ENCODE measurements at regions not wholly inside any gene's neighbourhood (a gene's known extent, or its start where the extent isn't known, plus 50 kb on each side); places are given as distances from the start of the nearest gene placed in this dataset.

- in situ Hi-C loops (cut with MboI; ENCODE audit: low sequenced_read_pairs, unreplicated experiment), result no loop called here
- TF ChIP-seq CTCF (IDR thresholded peaks at IDR 0.05; ENCODE audit: borderline replicate concordance, control extremely low read depth, extremely low read depth, insufficient read depth, missing control alignments), result no peak
- no peak for DNase-seq (ENCODE audit: low spot score)
These were observed 402.8 kb downstream of the NXPE2 start for GRCh38 chr11:115080923-115081680.

- in situ Hi-C loops (cut with MboI; ENCODE audit: low sequenced_read_pairs, unreplicated experiment), result no loop called here
- DNase-seq (ENCODE audit: low spot score), result no peak
- no peak for TF ChIP-seq CTCF (IDR thresholded peaks at IDR 0.05; ENCODE audit: borderline replicate concordance, control extremely low read depth, extremely low read depth, insufficient read depth, missing control alignments)
These were observed 403.6 kb downstream of the NXPE2 start for GRCh38 chr11:115081972-115082371.

GRCh38 chr11:115083144-115083806 is 404.9 kb downstream of the NXPE2 start:
- DNase-seq (ENCODE audit: low spot score), result no peak
- in situ Hi-C loops (cut with MboI; ENCODE audit: low sequenced_read_pairs, unreplicated experiment), result no loop called here
- no peak for TF ChIP-seq CTCF (IDR thresholded peaks at IDR 0.05; ENCODE audit: borderline replicate concordance, control extremely low read depth, extremely low read depth, insufficient read depth, missing control alignments)

- TF ChIP-seq CTCF (IDR thresholded peaks at IDR 0.05; ENCODE audit: borderline replicate concordance, control extremely low read depth, extremely low read depth, insufficient read depth, missing control alignments), result no peak
- no peak for DNase-seq (ENCODE audit: low spot score)
- in situ Hi-C loops (cut with MboI; ENCODE audit: low sequenced_read_pairs, unreplicated experiment), result no loop called here
These were observed 405.9 kb downstream of the NXPE2 start for GRCh38 chr11:115084231-115084630.

- in situ Hi-C loops (cut with MboI; ENCODE audit: low sequenced_read_pairs, unreplicated experiment), result no loop called here
- no peak for TF ChIP-seq CTCF (IDR thresholded peaks at IDR 0.05; ENCODE audit: borderline replicate concordance, control extremely low read depth, extremely low read depth, insufficient read depth, missing control alignments)
- DNase-seq (ENCODE audit: low spot score), result no peak
These were observed 407.3 kb downstream of the NXPE2 start for GRCh38 chr11:115085461-115086210.

- in situ Hi-C loops (cut with MboI; ENCODE audit: low sequenced_read_pairs, unreplicated experiment), result no loop called here
- TF ChIP-seq CTCF (IDR thresholded peaks at IDR 0.05; ENCODE audit: borderline replicate concordance, control extremely low read depth, extremely low read depth, insufficient read depth, missing control alignments), result no peak
- DNase-seq (ENCODE audit: low spot score), result no peak
These were observed 409.5 kb downstream of the NXPE2 start for GRCh38 chr11:115087791-115088190.
